ENCODE measurements at regions not wholly inside any gene's neighbourhood (a gene's known extent, or its start where the extent isn't known, plus 50 kb on each side); places are given as distances from the start of the nearest gene placed in this dataset.

- TF ChIP-seq POLR2A (IDR thresholded peaks at IDR 0.05) = no peak
- TF ChIP-seq, protein P1, sequence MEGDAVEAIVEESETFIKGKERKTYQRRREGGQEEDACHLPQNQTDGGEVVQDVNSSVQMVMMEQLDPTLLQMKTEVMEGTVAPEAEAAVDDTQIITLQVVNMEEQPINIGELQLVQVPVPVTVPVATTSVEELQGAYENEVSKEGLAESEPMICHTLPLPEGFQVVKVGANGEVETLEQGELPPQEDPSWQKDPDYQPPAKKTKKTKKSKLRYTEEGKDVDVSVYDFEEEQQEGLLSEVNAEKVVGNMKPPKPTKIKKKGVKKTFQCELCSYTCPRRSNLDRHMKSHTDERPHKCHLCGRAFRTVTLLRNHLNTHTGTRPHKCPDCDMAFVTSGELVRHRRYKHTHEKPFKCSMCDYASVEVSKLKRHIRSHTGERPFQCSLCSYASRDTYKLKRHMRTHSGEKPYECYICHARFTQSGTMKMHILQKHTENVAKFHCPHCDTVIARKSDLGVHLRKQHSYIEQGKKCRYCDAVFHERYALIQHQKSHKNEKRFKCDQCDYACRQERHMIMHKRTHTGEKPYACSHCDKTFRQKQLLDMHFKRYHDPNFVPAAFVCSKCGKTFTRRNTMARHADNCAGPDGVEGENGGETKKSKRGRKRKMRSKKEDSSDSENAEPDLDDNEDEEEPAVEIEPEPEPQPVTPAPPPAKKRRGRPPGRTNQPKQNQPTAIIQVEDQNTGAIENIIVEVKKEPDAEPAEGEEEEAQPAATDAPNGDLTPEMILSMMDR (IDR thresholded peaks at IDR 0.05 in 4 of 5, conservative IDR thresholded peaks at IDR 0.05 in 1 of 5) = no peak
Observed at GRCh38 chr12:39124768-39125167, 219.4 kb upstream of the CPNE8 start.

Measured in gastrocnemius medialis (tissue), 4 donors.